BJ (cell line): ENCODE measurements at regions not wholly inside any gene's neighbourhood (a gene's known extent, or its start where the extent isn't known, plus 50 kb on each side); places are given as distances from the start of the nearest gene placed in this dataset.

Experiments
- CTCF ChIA-PET: fragments of 350-600 bp; formaldehyde crosslinking; extraction: SDS; loops from one replicate; lab custom pipeline; 2021; ENCODE audit warnings: antibody characterized with exemption, inconsistent platforms; lab: Yijun Ruan, JAX
- POLR2A ChIA-PET: fragments of 300-600 bp; sonication (Branson Sonifier 250); formaldehyde crosslinking; extraction: SDS; loops from one replicate; lab custom pipeline; 2021; ENCODE audit warnings: antibody characterized with exemption; lab: Charles Lee
- DNase-seq: peaks from one replicate; pipeline ENCODE4 v3.0.0-alpha.2; 2011; ENCODE audit warnings: low read depth
- H3K27me3 ChIP-seq: 2 replicates; pipeline ENCODE4 v1.6.0; 2011; ENCODE audit warnings: low read length; ENCODE audit not compliant: control insufficient read depth, insufficient read depth
- H3K36me3 ChIP-seq: 2 replicates; pipeline ENCODE4 v1.5.1; 2011; ENCODE audit warnings: low read length; ENCODE audit not compliant: control insufficient read depth, insufficient read depth
- H3K4me3 ChIP-seq: 2 replicates; pipeline ENCODE4 v1.5.1; 2011; ENCODE audit warnings: low read depth, mild to moderate bottlenecking, control low read depth, low read length
- TF ChIP-seq, protein P1 (sequence below): IDR thresholded peaks from 2 replicates; pipeline ENCODE4 v1.5.1; 2011; ENCODE audit warnings: low read depth, mild to moderate bottlenecking, control low read depth, inconsistent platforms, low read length, moderate library complexity; ENCODE audit not compliant: insufficient read depth

DNA sequence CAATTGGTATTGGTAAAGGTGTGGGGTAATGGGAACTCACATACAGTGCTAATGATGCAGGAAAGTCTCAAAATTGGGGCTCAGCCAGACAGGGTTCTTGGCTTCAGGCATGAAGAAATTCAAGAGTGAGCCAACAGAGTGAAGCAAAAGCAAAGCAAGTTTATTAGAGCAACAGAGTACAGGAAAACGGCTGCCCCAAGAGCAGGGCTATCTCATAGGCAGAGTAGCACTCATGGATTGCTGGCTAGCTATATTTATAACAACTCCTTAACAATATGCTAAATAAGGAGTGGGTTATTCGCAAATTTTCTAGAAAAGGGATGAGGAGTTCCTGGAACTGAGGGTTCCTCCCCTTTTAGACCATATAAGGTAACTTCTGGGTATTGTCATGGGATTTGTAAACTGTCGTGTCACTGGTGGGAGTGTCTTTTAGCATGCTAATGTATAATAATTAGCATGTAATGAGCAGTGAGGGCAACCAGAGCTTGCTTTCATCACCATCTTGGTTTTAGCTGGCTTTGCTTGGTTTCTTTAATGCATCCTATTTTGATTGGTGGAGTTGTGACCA, 233.8 kb upstream of the NOL4 start:
- CTCF ChIA-PET = interaction anchor here (0.7 kb wide), 1 partner anchor 685 kb away, joined by 3 read pairs; no protein-coding TSS in a partner anchor
- H3K4me3 ChIP-seq = no peak overlapping the region
- no peak for DNase-seq
- POLR2A ChIA-PET = no interaction called here
- no peaks in the 10 kb centered on the region for H3K27me3 ChIP-seq
- TF ChIP-seq, protein P1, sequence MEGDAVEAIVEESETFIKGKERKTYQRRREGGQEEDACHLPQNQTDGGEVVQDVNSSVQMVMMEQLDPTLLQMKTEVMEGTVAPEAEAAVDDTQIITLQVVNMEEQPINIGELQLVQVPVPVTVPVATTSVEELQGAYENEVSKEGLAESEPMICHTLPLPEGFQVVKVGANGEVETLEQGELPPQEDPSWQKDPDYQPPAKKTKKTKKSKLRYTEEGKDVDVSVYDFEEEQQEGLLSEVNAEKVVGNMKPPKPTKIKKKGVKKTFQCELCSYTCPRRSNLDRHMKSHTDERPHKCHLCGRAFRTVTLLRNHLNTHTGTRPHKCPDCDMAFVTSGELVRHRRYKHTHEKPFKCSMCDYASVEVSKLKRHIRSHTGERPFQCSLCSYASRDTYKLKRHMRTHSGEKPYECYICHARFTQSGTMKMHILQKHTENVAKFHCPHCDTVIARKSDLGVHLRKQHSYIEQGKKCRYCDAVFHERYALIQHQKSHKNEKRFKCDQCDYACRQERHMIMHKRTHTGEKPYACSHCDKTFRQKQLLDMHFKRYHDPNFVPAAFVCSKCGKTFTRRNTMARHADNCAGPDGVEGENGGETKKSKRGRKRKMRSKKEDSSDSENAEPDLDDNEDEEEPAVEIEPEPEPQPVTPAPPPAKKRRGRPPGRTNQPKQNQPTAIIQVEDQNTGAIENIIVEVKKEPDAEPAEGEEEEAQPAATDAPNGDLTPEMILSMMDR = no peak
- H3K36me3 ChIP-seq = no peaks in the 10 kb centered on the region

DNA sequence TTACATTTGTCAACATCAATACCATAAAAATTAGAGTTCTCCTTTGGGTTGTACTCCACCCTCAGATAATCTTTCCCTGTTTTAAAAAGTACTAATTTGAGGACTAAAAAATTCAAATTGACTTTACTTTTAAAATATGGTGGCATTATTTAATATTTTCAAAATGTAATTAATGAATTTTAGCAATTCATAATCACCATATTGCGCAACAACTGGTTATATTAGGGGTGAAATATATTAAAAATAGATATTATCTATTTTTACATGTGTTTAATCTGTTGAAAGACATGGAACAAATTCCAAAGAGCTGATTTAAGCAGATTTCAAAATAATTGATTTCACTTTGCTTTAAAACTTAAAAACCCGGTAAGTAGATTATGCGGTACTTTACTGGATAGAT, 236.6 kb upstream of the NOL4 start:
- Histone ChIP-seq H3K4me3 (no peak overlapping the region), H3K36me3 (no peaks in the 10 kb centered on the region), H3K27me3 (no peaks in the 10 kb centered on the region)
- DNase-seq = no peak
- ChIA-PET CTCF (no interaction called here), POLR2A (no interaction called here)
- TF ChIP-seq, protein P1 = no peak

DNA sequence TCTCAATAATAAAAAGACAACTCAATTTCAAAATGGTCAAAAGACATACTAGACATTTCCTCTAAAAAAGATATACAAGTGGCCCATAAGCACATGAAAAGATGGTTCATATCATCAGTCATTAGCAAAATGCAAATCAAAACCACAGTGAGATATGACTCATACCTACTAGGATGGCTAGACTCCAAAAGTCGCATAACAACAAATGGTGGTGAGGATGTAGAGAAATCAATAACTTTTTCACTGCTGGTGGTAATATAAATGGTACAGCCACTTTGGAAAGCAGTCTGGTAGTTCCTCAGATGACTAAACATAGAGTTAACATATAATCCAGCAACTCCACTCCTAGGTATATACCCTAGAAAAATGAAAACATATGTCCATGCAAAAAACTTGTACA, 242.3 kb upstream of the NOL4 start:
- Histone ChIP-seq H3K36me3 (no peaks in the 10 kb centered on the region), H3K27me3 (no peaks in the 10 kb centered on the region), H3K4me3 (no peak overlapping the region)
- CTCF ChIA-PET = no interaction called here
- TF ChIP-seq, protein P1 = no peak
- POLR2A ChIA-PET = no interaction called here
- DNase-seq = no peak

DNA sequence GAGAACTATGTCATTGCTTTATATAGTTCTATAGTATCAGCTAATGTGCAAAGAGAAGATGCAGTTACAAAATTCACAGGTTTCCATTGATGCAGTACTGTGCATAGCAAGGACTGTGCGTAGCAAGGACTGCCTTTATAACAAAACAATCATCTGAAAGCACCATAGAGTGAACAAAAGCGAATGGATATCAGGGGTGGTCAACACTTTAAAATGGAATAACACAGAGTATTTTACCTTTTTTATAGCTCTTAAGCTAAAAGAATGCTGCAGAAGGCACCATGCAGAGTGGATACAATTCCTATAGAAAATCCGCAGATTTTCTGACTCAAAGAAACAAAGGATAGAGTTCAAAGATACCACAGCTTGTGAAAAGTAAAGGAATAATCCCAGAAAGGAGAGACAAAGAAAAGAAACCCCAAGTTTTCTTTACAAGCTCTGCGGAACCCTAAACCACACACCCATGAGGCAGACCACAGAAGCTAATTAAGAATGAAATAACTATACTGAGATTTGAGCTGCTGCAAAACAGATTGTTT, 229.9 kb upstream of the DTNA start:
- ChIA-PET CTCF (no interaction called here), POLR2A (no interaction called here)
- Histone ChIP-seq H3K4me3 (no peak overlapping the region), H3K27me3 (no peaks in the 10 kb centered on the region), H3K36me3 (no peaks in the 10 kb centered on the region)
- no peak for DNase-seq
- TF ChIP-seq, protein P1 = no peak

DNA sequence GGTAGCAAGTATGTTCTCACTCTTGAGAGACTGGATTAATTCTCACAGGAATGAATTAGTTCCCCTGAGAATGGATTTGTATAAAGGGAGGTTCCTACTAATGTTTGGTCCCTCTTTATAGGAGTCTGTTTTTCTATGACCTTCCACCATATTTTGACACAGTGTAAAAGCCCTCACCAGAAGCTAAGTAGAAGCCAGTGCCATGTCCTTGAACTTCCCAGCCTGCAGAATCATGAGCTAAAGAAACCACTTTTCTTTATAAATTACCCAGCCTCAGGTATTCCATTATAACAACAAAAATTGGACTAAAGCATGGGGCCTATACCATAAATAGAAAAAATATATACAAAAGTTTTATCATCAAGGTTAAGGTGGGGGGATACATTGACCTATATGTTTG, 227.9 kb upstream of the DTNA start:
- H3K27me3 ChIP-seq = no peaks in the 10 kb centered on the region
- CTCF ChIA-PET = no interaction called here
- no peak for DNase-seq
- no peaks in the 10 kb centered on the region for H3K36me3 ChIP-seq
- POLR2A ChIA-PET = no interaction called here
- TF ChIP-seq, protein P1 = no peak
- H3K4me3 ChIP-seq = no peak overlapping the region
